Activated CD4-positive, alpha-beta T cell treated with anti-CD3 and anti-CD28 coated beads, Interleukin-2, amount 50 U/mL, for 48 hours (primary cell): ENCODE measurements at regions not wholly inside any gene's neighbourhood (a gene's known extent, or its start where the extent isn't known, plus 50 kb on each side); places are given as distances from the start of the nearest gene placed in this dataset.

ENCODE experiments used
- DNase-seq, 2 experiments: peaks; one replicate each; pipeline ENCODE4 v3.0.0-alpha.2; 2020

- no peak for DNase-seq
Observed at GRCh38 chr7:106812027-106812643, 52.9 kb upstream of the PIK3CG start.

- DNase-seq = no peak
Observed at GRCh38 chr7:106813705-106814305, 51.3 kb upstream of the PIK3CG start.

GRCh38 chr7:106814887-106815286 lies 50.2 kb upstream of the PIK3CG start:
- no peak for DNase-seq
